ENCODE measurements at regions not wholly inside any gene's neighbourhood (a gene's known extent, or its start where the extent isn't known, plus 50 kb on each side); places are given as distances from the start of the nearest gene placed in this dataset.

DNA sequence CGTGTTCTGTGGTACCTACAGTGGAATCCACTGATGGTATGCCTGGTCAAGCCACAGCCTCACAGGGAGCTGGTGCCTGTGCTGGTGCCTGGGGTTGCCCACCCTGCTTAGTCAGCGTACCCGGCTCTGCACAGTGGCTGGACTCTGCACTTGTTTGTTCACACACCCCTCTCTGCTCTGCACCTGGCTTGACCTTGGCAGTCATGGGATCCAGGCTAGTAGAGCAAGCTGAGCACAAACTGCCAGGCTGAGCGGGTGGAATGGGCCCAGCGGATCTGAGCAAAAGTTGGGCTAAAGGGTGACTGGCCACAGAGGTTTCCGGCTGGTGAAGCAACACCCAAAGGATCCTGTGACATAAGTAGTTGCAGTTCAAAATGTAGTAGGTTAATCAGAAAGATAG, 163.5 kb downstream of the CDH19 start:
- Histone ChIP-seq H3K27ac (no peak overlapping the region), H3K9me3 (no peaks in the 10 kb centered on the region), H3K4me2 (no peak overlapping the region), H3K4me3 (no peak overlapping the region), H3K4me1 (no peaks in the 10 kb centered on the region)
- POLR2A ChIA-PET: no interaction called here
- WGBS (ENCODE audit: missing lambda C conversion rate): 37% methylated on average over 6 of the region's 6 CpGs
- no peak for TF ChIP-seq JUNB (IDR thresholded peaks at IDR 0.05)
- no peak for TF ChIP-seq GATA3 (IDR thresholded peaks at IDR 0.05; ENCODE audit: borderline replicate concordance)
- TF ChIP-seq POLR2A (IDR thresholded peaks at IDR 0.05; ENCODE audit: low read length): no peak
- TF ChIP-seq, protein P1, sequence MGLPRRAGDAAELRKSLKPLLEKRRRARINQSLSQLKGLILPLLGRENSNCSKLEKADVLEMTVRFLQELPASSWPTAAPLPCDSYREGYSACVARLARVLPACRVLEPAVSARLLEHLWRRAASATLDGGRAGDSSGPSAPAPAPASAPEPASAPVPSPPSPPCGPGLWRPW (IDR thresholded peaks at IDR 0.05): no peak
- TF ChIP-seq, protein P2, sequence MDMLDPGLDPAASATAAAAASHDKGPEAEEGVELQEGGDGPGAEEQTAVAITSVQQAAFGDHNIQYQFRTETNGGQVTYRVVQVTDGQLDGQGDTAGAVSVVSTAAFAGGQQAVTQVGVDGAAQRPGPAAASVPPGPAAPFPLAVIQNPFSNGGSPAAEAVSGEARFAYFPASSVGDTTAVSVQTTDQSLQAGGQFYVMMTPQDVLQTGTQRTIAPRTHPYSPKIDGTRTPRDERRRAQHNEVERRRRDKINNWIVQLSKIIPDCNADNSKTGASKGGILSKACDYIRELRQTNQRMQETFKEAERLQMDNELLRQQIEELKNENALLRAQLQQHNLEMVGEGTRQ (IDR thresholded peaks at IDR 0.05): no peak
- TF ChIP-seq HOXB13 (CRISPR knock-in tag; IDR thresholded peaks at IDR 0.05; ENCODE audit: low read depth): no peak
- TF ChIP-seq, protein P3, sequence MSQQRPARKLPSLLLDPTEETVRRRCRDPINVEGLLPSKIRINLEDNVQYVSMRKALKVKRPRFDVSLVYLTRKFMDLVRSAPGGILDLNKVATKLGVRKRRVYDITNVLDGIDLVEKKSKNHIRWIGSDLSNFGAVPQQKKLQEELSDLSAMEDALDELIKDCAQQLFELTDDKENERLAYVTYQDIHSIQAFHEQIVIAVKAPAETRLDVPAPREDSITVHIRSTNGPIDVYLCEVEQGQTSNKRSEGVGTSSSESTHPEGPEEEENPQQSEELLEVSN (IDR thresholded peaks at IDR 0.05; ENCODE audit: borderline replicate concordance, low read depth): no peak
- CTCF ChIA-PET: interaction anchor here (0.6 kb wide), 1 partner anchor 371 kb away, joined by 3 read pairs; no protein-coding TSS in a partner anchor
- ATAC-seq: no peak
- no peak for FAIRE-seq
- DNase-seq (ENCODE audit: low read depth in 1 of 2, low spot score in 1 of 2): no peak

GRCh38 chr18:66439670-66440069, 164.2 kb downstream of the CDH19 start:
- DNase-seq (ENCODE audit: low read depth in 1 of 2, low spot score in 1 of 2) (no peak), ATAC-seq (no peak), FAIRE-seq (no peak)
- 0% methylated on average over 1 of the region's 7 CpGs for WGBS (ENCODE audit: missing lambda C conversion rate)
- H3K4me3 ChIP-seq: no peak overlapping the region
- H3K4me2 ChIP-seq: no peak overlapping the region
- H3K9me3 ChIP-seq: no peaks in the 10 kb centered on the region
- ChIA-PET POLR2A (no interaction called here), CTCF (interaction anchor here (0.6 kb wide), 1 partner anchor 372 kb away, joined by 3 read pairs; no protein-coding TSS in a partner anchor)
- TF ChIP-seq CBX2 (IDR thresholded peaks at IDR 0.05; ENCODE audit: borderline replicate concordance, low read depth): no peak
- H3K4me1 ChIP-seq: no peaks in the 10 kb centered on the region
- no peak overlapping the region for H3K27ac ChIP-seq

GRCh38 chr18:66438711-66439536, 165.0 kb downstream of the CDH19 start:
- CTCF ChIA-PET: no interaction called here
- no peak for FAIRE-seq
- ATAC-seq: no peak
- Histone ChIP-seq H3K4me2 (no peak overlapping the region), H3K4me3 (no peak overlapping the region), H3K27ac (no peak overlapping the region), H3K9me3 (no peaks in the 10 kb centered on the region), H3K4me1 (no peaks in the 10 kb centered on the region)
- POLR2A ChIA-PET: no interaction called here
- DNase-seq (ENCODE audit: low read depth in 1 of 2, low spot score in 1 of 2): no peak
- TF ChIP-seq TFCP2L1 (CRISPR knock-in tag; IDR thresholded peaks at IDR 0.05): no peak
- TF ChIP-seq KDM5A (IDR thresholded peaks at IDR 0.05): no peak
- no peak for TF ChIP-seq TP53 (CRISPR knock-in tag; IDR thresholded peaks at IDR 0.05)
- TF ChIP-seq MAFK (IDR thresholded peaks at IDR 0.05; ENCODE audit: partially characterized antibody): no peak
- no peak for TF ChIP-seq CEBPB (IDR thresholded peaks at IDR 0.05)
- TF ChIP-seq, protein P4, sequence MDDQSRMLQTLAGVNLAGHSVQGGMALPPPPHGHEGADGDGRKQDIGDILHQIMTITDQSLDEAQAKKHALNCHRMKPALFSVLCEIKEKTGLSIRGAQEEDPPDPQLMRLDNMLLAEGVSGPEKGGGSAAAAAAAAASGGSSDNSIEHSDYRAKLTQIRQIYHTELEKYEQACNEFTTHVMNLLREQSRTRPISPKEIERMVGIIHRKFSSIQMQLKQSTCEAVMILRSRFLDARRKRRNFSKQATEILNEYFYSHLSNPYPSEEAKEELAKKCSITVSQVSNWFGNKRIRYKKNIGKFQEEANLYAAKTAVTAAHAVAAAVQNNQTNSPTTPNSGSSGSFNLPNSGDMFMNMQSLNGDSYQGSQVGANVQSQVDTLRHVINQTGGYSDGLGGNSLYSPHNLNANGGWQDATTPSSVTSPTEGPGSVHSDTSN (IDR thresholded peaks at IDR 0.05): no peak
- TF ChIP-seq, protein P5, sequence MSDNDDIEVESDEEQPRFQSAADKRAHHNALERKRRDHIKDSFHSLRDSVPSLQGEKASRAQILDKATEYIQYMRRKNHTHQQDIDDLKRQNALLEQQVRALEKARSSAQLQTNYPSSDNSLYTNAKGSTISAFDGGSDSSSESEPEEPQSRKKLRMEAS (IDR thresholded peaks at IDR 0.05): no peak
- no peak for TF ChIP-seq ESRRA (IDR thresholded peaks at IDR 0.05; ENCODE audit: borderline replicate concordance, low read length)
- no peak for TF ChIP-seq ZFP36 (IDR thresholded peaks at IDR 0.05; ENCODE audit: borderline replicate concordance, partially characterized antibody)
- WGBS (ENCODE audit: missing lambda C conversion rate): 21% methylated on average over 1 of the region's 1 CpG

GRCh38 chr18:66432636-66433035, 171.3 kb downstream of the CDH19 start:
- ATAC-seq (no peak), DNase-seq (ENCODE audit: low read depth in 1 of 2, low spot score in 1 of 2) (no peak), FAIRE-seq (no peak)
- Histone ChIP-seq H3K4me1 (no peaks in the 10 kb centered on the region), H3K27ac (no peak overlapping the region), H3K9me3 (no peaks in the 10 kb centered on the region), H3K4me2 (no peak overlapping the region), H3K4me3 (no peak overlapping the region)
- ChIA-PET CTCF (no interaction called here), POLR2A (no interaction called here)
- 42% methylated on average over 1 of the region's 1 CpG for WGBS (ENCODE audit: missing lambda C conversion rate)
- TF ChIP-seq CHD2 (IDR thresholded peaks at IDR 0.05; ENCODE audit: low read length, partially characterized antibody) (no peak), NFE2L2 (conservative IDR thresholded peaks at IDR 0.05; ENCODE audit: low read length) (no peak), BCL3 (IDR thresholded peaks at IDR 0.05) (no peak), MYC (IDR thresholded peaks at IDR 0.05; ENCODE audit: borderline replicate concordance, low read length) (no peak), GATA3 (IDR thresholded peaks at IDR 0.05; ENCODE audit: borderline replicate concordance) (no peak), JUNB (IDR thresholded peaks at IDR 0.05) (no peak), BHLHE40 (IDR thresholded peaks at IDR 0.05; ENCODE audit: low read depth, low read length) (no peak), EHF (CRISPR knock-in tag; IDR thresholded peaks at IDR 0.05) (no peak)
- TF ChIP-seq, protein P3 (IDR thresholded peaks at IDR 0.05; ENCODE audit: borderline replicate concordance, low read depth): no peak
- TF ChIP-seq, protein P6, sequence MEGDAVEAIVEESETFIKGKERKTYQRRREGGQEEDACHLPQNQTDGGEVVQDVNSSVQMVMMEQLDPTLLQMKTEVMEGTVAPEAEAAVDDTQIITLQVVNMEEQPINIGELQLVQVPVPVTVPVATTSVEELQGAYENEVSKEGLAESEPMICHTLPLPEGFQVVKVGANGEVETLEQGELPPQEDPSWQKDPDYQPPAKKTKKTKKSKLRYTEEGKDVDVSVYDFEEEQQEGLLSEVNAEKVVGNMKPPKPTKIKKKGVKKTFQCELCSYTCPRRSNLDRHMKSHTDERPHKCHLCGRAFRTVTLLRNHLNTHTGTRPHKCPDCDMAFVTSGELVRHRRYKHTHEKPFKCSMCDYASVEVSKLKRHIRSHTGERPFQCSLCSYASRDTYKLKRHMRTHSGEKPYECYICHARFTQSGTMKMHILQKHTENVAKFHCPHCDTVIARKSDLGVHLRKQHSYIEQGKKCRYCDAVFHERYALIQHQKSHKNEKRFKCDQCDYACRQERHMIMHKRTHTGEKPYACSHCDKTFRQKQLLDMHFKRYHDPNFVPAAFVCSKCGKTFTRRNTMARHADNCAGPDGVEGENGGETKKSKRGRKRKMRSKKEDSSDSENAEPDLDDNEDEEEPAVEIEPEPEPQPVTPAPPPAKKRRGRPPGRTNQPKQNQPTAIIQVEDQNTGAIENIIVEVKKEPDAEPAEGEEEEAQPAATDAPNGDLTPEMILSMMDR (IDR thresholded peaks at IDR 0.05): no peak

Data from A549 (cell line).